IMR-90 (cell line): ENCODE measurements at regions not wholly inside any gene's neighbourhood (a gene's known extent, or its start where the extent isn't known, plus 50 kb on each side); places are given as distances from the start of the nearest gene placed in this dataset.

Experiments used
- ATAC-seq: fragments of 200-7000 bp; cut with Tn5 transposase; 2 replicates; pipeline ENCODE4 v1.9.1; 2020; ENCODE audit warnings: low read depth, mild to moderate bottlenecking, moderate library complexity
- BruUV-seq: library from RNA; stranded (reverse); fragments of 400-500 nt; replicated peaks from 2 replicates; lab custom pipeline; 2021; lab: Mats Ljungman, UMichigan
- CTCF ChIA-PET: fragments of 300-600 bp; formaldehyde crosslinking; extraction: SDS; loops from one replicate; lab custom pipeline; 2021; ENCODE audit warnings: antibody characterized with exemption; lab: Yijun Ruan, JAX
- POLR2A ChIA-PET: fragments of 300-600 bp; sonication (Branson Sonifier 250); formaldehyde crosslinking; loops from one replicate; lab custom pipeline; 2022; ENCODE audit warnings: antibody characterized with exemption; ENCODE audit not compliant: unreplicated experiment; lab: Charles Lee
- DNase-seq: peaks from one replicate; pipeline ENCODE4 v3.0.0; 2013
- H2AFZ ChIP-seq: replicated peaks from 2 replicates; pipeline ENCODE3; 2013; ENCODE audit warnings: low read length, mild to moderate bottlenecking; ENCODE audit not compliant: poor library complexity
- H2AK5ac ChIP-seq: 2 replicates; pipeline ENCODE4 v1.6.1; 2013; ENCODE audit warnings: low read depth, low read length, inconsistent platforms
- H2AK9ac ChIP-seq: replicated peaks from 2 replicates; pipeline ENCODE3; 2013; ENCODE audit warnings: mild to moderate bottlenecking, low read depth, low read length, moderate library complexity; ENCODE audit not compliant: poor library complexity
- H2BK120ac ChIP-seq: 2 replicates; pipeline ENCODE4 v1.6.1; 2013; ENCODE audit warnings: low read depth, low read length, inconsistent platforms
- H2BK15ac ChIP-seq: 3 replicates; pipeline ENCODE4 v1.6.1; 2013; ENCODE audit warnings: low read depth, low read length, inconsistent platforms
- H2BK20ac ChIP-seq: 2 replicates; pipeline ENCODE4 v1.6.1; 2013; ENCODE audit warnings: low read depth, mild to moderate bottlenecking, inconsistent platforms, low read length, moderate library complexity
- H2BK5ac ChIP-seq: 2 replicates; pipeline ENCODE4 v1.6.1; 2013; ENCODE audit warnings: mild to moderate bottlenecking, low read depth, low read length, inconsistent platforms; ENCODE audit not compliant: poor library complexity, severe bottlenecking
- H3K14ac ChIP-seq: replicated peaks from 2 replicates; pipeline ENCODE4 v1.6.1; 2013; ENCODE audit warnings: low read depth, low read length, inconsistent platforms
- H3K18ac ChIP-seq: 2 replicates; pipeline ENCODE4 v1.6.1; 2013; ENCODE audit warnings: low read depth, low read length, control low read depth
- H3K23ac ChIP-seq: 2 replicates; pipeline ENCODE4 v1.6.1; 2013; ENCODE audit warnings: low read depth, low read length, inconsistent platforms
- H3K27ac ChIP-seq: 2 replicates; pipeline ENCODE4 v1.5.1; 2013; ENCODE audit warnings: mild to moderate bottlenecking, control low read depth, low read length; ENCODE audit not compliant: insufficient read depth
- H3K27me3 ChIP-seq: 2 replicates; pipeline ENCODE4 v1.6.1; 2013; ENCODE audit warnings: low read length; ENCODE audit not compliant: control insufficient read depth, insufficient read depth
- H3K36me3 ChIP-seq: 2 replicates; pipeline ENCODE4 v1.6.1; 2013; ENCODE audit warnings: low read length, mixed read lengths; ENCODE audit not compliant: control insufficient read depth, insufficient read depth
- H3K4ac ChIP-seq: 2 replicates; pipeline ENCODE4 v1.6.1; 2013; ENCODE audit warnings: low read depth, low read length, inconsistent platforms
- H3K4me1 ChIP-seq: 2 replicates; pipeline ENCODE4 v1.6.1; 2013; ENCODE audit warnings: low read length, mixed read lengths; ENCODE audit not compliant: control insufficient read depth, insufficient read depth
- H3K4me2 ChIP-seq: 2 replicates; pipeline ENCODE4 v1.6.1; 2013; ENCODE audit warnings: low read depth, mild to moderate bottlenecking, control low read depth, low read length, moderate library complexity
- H3K4me3 ChIP-seq: 2 replicates; pipeline ENCODE4 v1.5.1; 2013; ENCODE audit warnings: low read depth, mild to moderate bottlenecking, control low read depth, low read length, moderate library complexity; ENCODE audit not compliant: insufficient read depth
- H3K56ac ChIP-seq: 2 replicates; pipeline ENCODE4 v1.6.1; 2013; ENCODE audit warnings: low read length, inconsistent platforms; ENCODE audit not compliant: insufficient read depth; ENCODE audit errors: extremely low read depth
- H3K79me1 ChIP-seq, 2 experiments: 2 replicates each; pipeline ENCODE4 v1.6.1; 2013; ENCODE audit warnings: low read length in 2 of 2, inconsistent platforms in 1 of 2, low read depth in 1 of 2
- H3K9ac ChIP-seq: 2 replicates; pipeline ENCODE4 v1.6.1; 2013; ENCODE audit warnings: low read depth, low read length, control low read depth
- H3K9me1 ChIP-seq: 2 replicates; pipeline ENCODE4 v1.6.1; 2013; ENCODE audit warnings: low read length, inconsistent platforms; ENCODE audit not compliant: insufficient read depth
- H3K9me3 ChIP-seq: 2 replicates; pipeline ENCODE4 v1.6.1; 2013; ENCODE audit warnings: low read length; ENCODE audit not compliant: control insufficient read depth, insufficient read depth
- H4K20me1 ChIP-seq: 2 replicates; pipeline ENCODE4 v1.6.1; 2013; ENCODE audit warnings: low read length, inconsistent platforms; ENCODE audit not compliant: insufficient read depth
- H4K5ac ChIP-seq: 2 replicates; pipeline ENCODE4 v1.6.1; 2013; ENCODE audit warnings: mild to moderate bottlenecking, low read depth, low read length, control low read depth
- H4K8ac ChIP-seq, 2 experiments: 2 replicates each; pipeline ENCODE4 v1.6.1; 2013; ENCODE audit warnings: low read depth in 2 of 2, low read length in 2 of 2, control low read depth in 1 of 2, inconsistent platforms in 1 of 2
- H4K91ac ChIP-seq: 2 replicates; pipeline ENCODE4 v1.6.1; 2013; ENCODE audit warnings: low read depth, low read length, inconsistent platforms; ENCODE audit not compliant: insufficient read depth
- FOS ChIP-seq: fragments of 150-350 bp; IDR thresholded peaks from 2 replicates; pipeline ENCODE4 v1.6.1; 2016; ENCODE audit warnings: low read depth, low read length
- MAFK ChIP-seq: IDR thresholded peaks from 2 replicates; pipeline ENCODE4 v1.6.1; 2012; ENCODE audit warnings: low read depth, low read length, improper control_type of control experiment
- MXI1 ChIP-seq: IDR thresholded peaks from 2 replicates; pipeline ENCODE4 v1.6.1; 2012; ENCODE audit warnings: low read depth, mild to moderate bottlenecking, low read length, moderate library complexity, borderline replicate concordance
- RFX5 ChIP-seq: IDR thresholded peaks from 2 replicates; pipeline ENCODE4 v1.8.0; 2012; ENCODE audit warnings: low read depth, mild to moderate bottlenecking, low read length, moderate library complexity
- WGBS, 2 experiments: methylation state at CpG; one replicate each; pipeline versions ENCODE4 v1.1.5 to v1.1.7; 2013; ENCODE audit warnings: missing lambda C conversion rate in 2 of 2; ENCODE audit not compliant: insufficient read length in 1 of 2; ENCODE audit errors: extremely low coverage in 2 of 2; 5-methylcytosine and 5-hydroxymethylcytosine counted together
- dilution Hi-C: fragments of 300-500 bp; cut with HindIII; formaldehyde crosslinking; loops from one replicate; pipeline ENCODE4 v1.14.3; 2018; ENCODE audit warnings: low sequenced_read_pairs; ENCODE audit not compliant: unreplicated experiment
- in situ Hi-C: fragments of 300-500 bp; cut with MboI; formaldehyde crosslinking; loops from 3 replicates; pipeline ENCODE4 v1.14.3; 2019; ENCODE audit warnings: low sequenced_read_pairs, inconsistent platforms, mixed read lengths
- intact Hi-C: fragments of 100-400 bp; cut with micrococcal nuclease; formaldehyde crosslinking; loops from 2 replicates; pipeline ENCODE4 v1.10.0; 2022
- TF ChIP-seq, protein P1 (sequence below): conservative IDR thresholded peaks from 2 replicates; pipeline ENCODE4 v1.5.1; 2012; ENCODE audit warnings: mild to moderate bottlenecking, low read depth, low read length, improper control_type of control experiment

DNA sequence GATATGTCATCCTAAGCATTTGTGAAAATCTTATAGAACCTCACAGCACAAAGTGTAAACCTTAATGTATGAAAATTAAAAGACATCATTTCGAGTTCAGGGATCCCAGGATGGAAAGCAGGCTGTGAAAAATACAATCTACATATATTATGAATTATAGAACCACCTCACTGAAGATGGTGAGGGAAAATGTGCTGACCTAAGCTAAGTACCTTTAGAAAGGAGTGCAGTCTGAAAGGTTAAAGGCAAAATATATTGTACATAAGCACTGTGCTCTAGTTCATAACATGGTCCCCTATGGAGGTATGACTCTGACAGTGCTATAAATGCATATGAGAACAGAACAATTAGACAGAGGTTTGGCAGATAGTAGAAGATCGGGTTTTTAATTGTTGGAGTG lies 368.6 kb downstream of the TMA16 start:
- Histone ChIP-seq H3K56ac (no peak overlapping the region), H3K4ac (no peak overlapping the region), H4K20me1 (no peaks in the 10 kb centered on the region), H3K36me3 (no peaks in the 10 kb centered on the region), H3K4me3 (no peak overlapping the region), H2BK15ac (no peak overlapping the region), H3K9ac (no peak overlapping the region), H3K18ac (no peak overlapping the region), H3K79me1 (no peaks in the 10 kb centered on the region), H4K91ac (no peak overlapping the region), H4K5ac (no peak overlapping the region), H3K23ac (no peak overlapping the region), H3K27ac (no peak overlapping the region), H2BK5ac (no peak overlapping the region), H2BK120ac (no peak overlapping the region), H3K9me1 (no peaks in the 10 kb centered on the region), H2AK9ac (no peak overlapping the region), H4K8ac (no peak overlapping the region), H2AFZ (no peak overlapping the region), H3K4me2 (no peak overlapping the region), H3K27me3 (no peaks in the 10 kb centered on the region), H2AK5ac (no peak overlapping the region), H3K14ac (no peak overlapping the region), H3K4me1 (no peaks in the 10 kb centered on the region), H2BK20ac (no peak overlapping the region), H3K9me3 (no peaks in the 10 kb centered on the region)
- intact Hi-C loops (no loop called here), in situ Hi-C loops (no loop called here), dilution Hi-C loops (no loop called here)
- no CpG with 5 or more reads among the region's 2 CpGs for WGBS, 2 experiments
- ATAC-seq: no peak
- no peak for TF ChIP-seq RFX5
- TF ChIP-seq MXI1: no peak
- TF ChIP-seq MAFK: peak; percentile 82
- TF ChIP-seq, protein P1, sequence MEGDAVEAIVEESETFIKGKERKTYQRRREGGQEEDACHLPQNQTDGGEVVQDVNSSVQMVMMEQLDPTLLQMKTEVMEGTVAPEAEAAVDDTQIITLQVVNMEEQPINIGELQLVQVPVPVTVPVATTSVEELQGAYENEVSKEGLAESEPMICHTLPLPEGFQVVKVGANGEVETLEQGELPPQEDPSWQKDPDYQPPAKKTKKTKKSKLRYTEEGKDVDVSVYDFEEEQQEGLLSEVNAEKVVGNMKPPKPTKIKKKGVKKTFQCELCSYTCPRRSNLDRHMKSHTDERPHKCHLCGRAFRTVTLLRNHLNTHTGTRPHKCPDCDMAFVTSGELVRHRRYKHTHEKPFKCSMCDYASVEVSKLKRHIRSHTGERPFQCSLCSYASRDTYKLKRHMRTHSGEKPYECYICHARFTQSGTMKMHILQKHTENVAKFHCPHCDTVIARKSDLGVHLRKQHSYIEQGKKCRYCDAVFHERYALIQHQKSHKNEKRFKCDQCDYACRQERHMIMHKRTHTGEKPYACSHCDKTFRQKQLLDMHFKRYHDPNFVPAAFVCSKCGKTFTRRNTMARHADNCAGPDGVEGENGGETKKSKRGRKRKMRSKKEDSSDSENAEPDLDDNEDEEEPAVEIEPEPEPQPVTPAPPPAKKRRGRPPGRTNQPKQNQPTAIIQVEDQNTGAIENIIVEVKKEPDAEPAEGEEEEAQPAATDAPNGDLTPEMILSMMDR: no peak
- no peak for TF ChIP-seq FOS
- no TSS peak for BruUV-seq
- DNase-seq: no peak
- POLR2A ChIA-PET: no interaction called here
- CTCF ChIA-PET: no interaction called here
